PFSK-1 (cell line): ENCODE measurements at regions not wholly inside any gene's neighbourhood (a gene's known extent, or its start where the extent isn't known, plus 50 kb on each side); places are given as distances from the start of the nearest gene placed in this dataset.

Experiments
- POLR2AphosphoS5 ChIP-seq: IDR thresholded peaks from 2 replicates; pipeline ENCODE4 v1.6.1; 2012; ENCODE audit warnings: low read depth, mild to moderate bottlenecking, control low read depth, low read length, moderate library complexity
- REST ChIP-seq, 2 experiments: IDR thresholded peaks; 2 replicates each; pipeline versions ENCODE4 v1.6.1 to v1.8.0; 2011 to 2012; ENCODE audit warnings: low read depth in 2 of 2, low read length in 2 of 2, control low read depth in 1 of 2, inconsistent platforms in 1 of 2, mild to moderate bottlenecking in 1 of 2, moderate library complexity in 1 of 2; ENCODE audit not compliant: insufficient read depth in 1 of 2
- TAF1 ChIP-seq: IDR thresholded peaks from 2 replicates; pipeline ENCODE4 v1.6.1; 2012; ENCODE audit warnings: low read length, control low read depth, borderline replicate concordance; ENCODE audit not compliant: insufficient read depth

DNA sequence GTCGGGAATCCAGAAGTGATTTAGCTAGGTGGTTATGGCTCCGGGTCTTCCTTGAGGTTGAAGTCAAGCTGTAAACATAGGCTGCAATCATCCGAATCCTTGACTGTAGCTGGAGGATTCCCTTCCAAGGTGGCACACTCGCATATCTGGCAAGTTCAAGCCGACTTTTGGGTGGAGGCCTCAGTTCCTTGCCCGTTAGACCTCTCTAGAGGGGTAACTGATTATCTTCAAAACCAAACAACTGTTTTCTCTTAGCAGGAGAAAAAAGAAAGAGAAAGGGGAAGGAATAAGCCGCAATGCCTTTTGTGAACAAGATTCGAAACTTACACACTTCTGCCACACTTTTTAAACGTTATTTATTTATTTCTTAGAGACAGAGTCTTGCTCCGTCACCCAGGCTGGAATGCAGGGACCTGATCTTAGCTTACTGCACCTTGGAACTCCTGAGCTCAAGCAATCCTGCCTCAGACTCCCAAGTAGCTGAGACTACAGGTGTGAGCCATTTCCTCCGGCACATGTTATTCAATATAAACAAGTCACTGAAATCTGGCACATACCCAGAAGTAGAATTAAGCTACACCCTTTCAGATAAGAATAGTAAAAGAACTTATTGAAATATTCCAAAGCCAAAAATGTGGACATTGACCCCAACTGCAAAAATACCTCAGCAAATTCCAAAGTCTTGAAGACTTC lies 76.3 kb downstream of the HFE start:
- TF ChIP-seq TAF1 (no peak), POLR2AphosphoS5 (no peak), REST (IDR thresholded peaks at IDR 0.05; ENCODE audit: insufficient read depth in 1 of 2, low read depth in 2 of 2, low read length in 2 of 2) (no peak)
